NT2/D1 (cell line): ENCODE measurements at regions not wholly inside any gene's neighbourhood (a gene's known extent, or its start where the extent isn't known, plus 50 kb on each side); places are given as distances from the start of the nearest gene placed in this dataset.

Experiments used
- YY1 ChIP-seq: IDR thresholded peaks from 2 replicates; pipeline ENCODE4 v1.6.1; 2011; ENCODE audit not compliant: insufficient read length, insufficient read depth
- ZNF274 ChIP-seq: IDR thresholded peaks from 2 replicates; pipeline ENCODE4 v1.6.1; 2011; ENCODE audit warnings: mild to moderate bottlenecking, low read depth, low read length

DNA sequence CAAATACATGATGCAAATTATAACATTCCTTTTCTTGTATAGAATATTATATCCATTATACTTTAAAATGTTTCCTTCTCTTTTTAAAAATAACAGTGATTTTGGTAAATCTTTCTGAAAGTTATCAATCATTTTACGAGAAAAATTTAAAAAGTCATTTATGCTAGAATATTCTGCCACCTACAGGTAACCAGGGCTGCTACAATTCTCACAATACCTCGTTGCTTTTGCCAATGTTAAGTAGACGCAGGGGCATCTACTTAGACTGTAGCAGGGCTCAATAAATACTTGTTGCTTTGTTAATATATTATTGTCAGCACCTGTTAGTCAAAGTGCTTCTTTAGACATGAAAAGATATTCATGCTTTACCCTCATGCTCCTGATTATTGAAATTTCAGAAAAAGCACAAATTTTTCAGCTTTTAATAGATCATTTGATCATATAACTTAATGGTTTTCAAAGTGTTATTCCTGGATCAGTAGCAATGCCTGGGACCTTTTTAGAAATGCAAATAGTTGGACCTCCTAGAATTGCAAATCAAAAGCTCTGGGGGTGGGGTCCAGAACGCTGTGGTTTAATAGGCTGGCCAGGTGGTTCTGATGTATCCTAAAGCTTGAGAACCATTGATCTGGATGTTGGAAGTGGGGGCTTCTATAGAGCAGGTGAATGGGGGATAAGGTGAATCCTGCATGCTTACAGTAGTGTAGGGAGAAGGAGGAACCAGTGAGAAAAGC lies 223.6 kb upstream of the PDZRN3 start:
- TF ChIP-seq YY1: no peak
- TF ChIP-seq ZNF274: no peak
